ENCODE measurements at regions not wholly inside any gene's neighbourhood (a gene's known extent, or its start where the extent isn't known, plus 50 kb on each side); places are given as distances from the start of the nearest gene placed in this dataset.

GRCh38 chr6:4511641-4512020 lies 264.6 kb upstream of the CDYL start:
- Histone ChIP-seq H3K9ac (ENCODE audit: low read length) (no peak overlapping the region), H3K27ac (ENCODE audit: low read length) (no peak overlapping the region), H3K36me3 (ENCODE audit: low read depth, low read length) (no peaks in the 10 kb centered on the region), H3K27me3 (ENCODE audit: low read length) (no peaks in the 10 kb centered on the region), H3K4me3 (ENCODE audit: low read length) (no peak overlapping the region), H3K4me2 (ENCODE audit: low read length) (no peak overlapping the region), H4K20me1 (ENCODE audit: low read length) (no peaks in the 10 kb centered on the region), H2AFZ (ENCODE audit: low read length) (no peak overlapping the region), H3K4me1 (ENCODE audit: insufficient read depth, low read length) (no peaks in the 10 kb centered on the region), H3K9me3 (ENCODE audit: low read length) (no peaks in the 10 kb centered on the region), H3F3A (ENCODE audit: low read length, unreplicated experiment) (no peaks in the 10 kb centered on the region), H3K79me2 (ENCODE audit: low read length) (no peaks in the 10 kb centered on the region), H3K9me2 (replicated peaks; ENCODE audit: low read length) (no peaks in the 10 kb centered on the region)
- intact Hi-C loops (cut with micrococcal nuclease) = no loop called here
- ChIA-PET CTCF (no interaction called here), POLR2A (ENCODE audit: unreplicated experiment) (no interaction called here)
- BruUV-seq (replicated peaks) = no TSS peak
- no peak for ATAC-seq
- TF ChIP-seq EZH2phosphoT487 (IDR thresholded peaks at IDR 0.05; ENCODE audit: borderline replicate concordance, low read length) = no peak
- TF ChIP-seq EZH2 (IDR thresholded peaks at IDR 0.05; ENCODE audit: low read length, unreplicated experiment) = no peak
- no peak for TF ChIP-seq CTCF (conservative IDR thresholded peaks at IDR 0.05; ENCODE audit: low read depth, low read length)
- no peak for DNase-seq

- intact Hi-C loops (cut with micrococcal nuclease) = no loop called here
- no peak for ATAC-seq
- CTCF ChIA-PET = no interaction called here
These were observed 265.1 kb upstream of the CDYL start for GRCh38 chr6:4510906-4511640.

More at GRCh38 chr6:4510906-4511640, 265.1 kb upstream of the CDYL start:
- Histone ChIP-seq H3K79me2 (ENCODE audit: low read length) (no peaks in the 10 kb centered on the region), H3K9me2 (replicated peaks; ENCODE audit: low read length) (no peaks in the 10 kb centered on the region), H3K9me3 (ENCODE audit: low read length) (no peaks in the 10 kb centered on the region), H3K9ac (ENCODE audit: low read length) (no peak overlapping the region), H3K36me3 (ENCODE audit: low read depth, low read length) (no peaks in the 10 kb centered on the region), H3K4me1 (ENCODE audit: insufficient read depth, low read length) (no peaks in the 10 kb centered on the region), H2AFZ (ENCODE audit: low read length) (no peak overlapping the region), H3K27ac (ENCODE audit: low read length) (no peak overlapping the region), H3F3A (ENCODE audit: low read length, unreplicated experiment) (no peaks in the 10 kb centered on the region), H3K4me2 (ENCODE audit: low read length) (no peak overlapping the region), H4K20me1 (ENCODE audit: low read length) (no peaks in the 10 kb centered on the region), H3K27me3 (ENCODE audit: low read length) (no peaks in the 10 kb centered on the region), H3K4me3 (ENCODE audit: low read length) (no peak overlapping the region)
- no peak for DNase-seq
- POLR2A ChIA-PET (ENCODE audit: unreplicated experiment) = no interaction called here
- BruUV-seq (replicated peaks) = no TSS peak
- TF ChIP-seq EZH2 (IDR thresholded peaks at IDR 0.05; ENCODE audit: low read length, unreplicated experiment) (no peak), EZH2phosphoT487 (IDR thresholded peaks at IDR 0.05; ENCODE audit: borderline replicate concordance, low read length) (no peak), CTCF (conservative IDR thresholded peaks at IDR 0.05; ENCODE audit: low read depth, low read length) (no peak)
